Endothelial cell of umbilical vein (primary cell): ENCODE measurements at regions not wholly inside any gene's neighbourhood (a gene's known extent, or its start where the extent isn't known, plus 50 kb on each side); places are given as distances from the start of the nearest gene placed in this dataset.

Experiments
- POLR2AphosphoS5 ChIP-seq: IDR thresholded peaks from 2 replicates; pipeline ENCODE4 v1.6.1; 2012; ENCODE audit warnings: low read depth, mild to moderate bottlenecking, control low read depth, low read length, moderate library complexity; ENCODE audit not compliant: insufficient read depth
- TF ChIP-seq, protein P1 (sequence below), 2 donors: IDR thresholded peaks; 1 replicate in 1 of 2; 2 replicates in 1 of 2; pipeline ENCODE4 v1.5.1; 2011; ENCODE audit warnings: low read length in 2 of 2, mild to moderate bottlenecking in 2 of 2, moderate library complexity in 2 of 2, control low read depth in 1 of 2, inconsistent platforms in 1 of 2, low read depth in 1 of 2; ENCODE audit not compliant: insufficient read depth in 1 of 2; ENCODE audit errors: extremely low read depth in 1 of 2

DNA sequence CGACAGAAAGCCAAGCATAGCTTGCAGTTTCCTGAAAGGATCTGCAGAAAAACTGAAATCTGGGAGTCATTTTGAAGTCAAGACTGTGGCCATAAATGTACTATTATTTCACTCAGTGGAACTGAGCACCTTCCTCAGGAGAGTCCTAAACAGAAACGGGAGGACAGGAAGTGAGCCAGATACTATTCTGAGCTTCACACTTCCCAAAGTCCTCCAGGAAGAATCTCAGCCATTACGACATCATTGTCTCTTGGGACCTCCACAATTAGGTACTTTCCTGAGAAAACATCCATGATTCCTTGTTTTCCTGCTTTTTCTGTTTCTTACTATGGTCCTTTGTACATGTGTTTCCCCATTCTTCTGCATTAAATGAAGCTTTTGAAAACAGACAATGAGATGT, 299.2 kb upstream of the USP25 start:
- TF ChIP-seq POLR2AphosphoS5, result no peak
- TF ChIP-seq, protein P1, sequence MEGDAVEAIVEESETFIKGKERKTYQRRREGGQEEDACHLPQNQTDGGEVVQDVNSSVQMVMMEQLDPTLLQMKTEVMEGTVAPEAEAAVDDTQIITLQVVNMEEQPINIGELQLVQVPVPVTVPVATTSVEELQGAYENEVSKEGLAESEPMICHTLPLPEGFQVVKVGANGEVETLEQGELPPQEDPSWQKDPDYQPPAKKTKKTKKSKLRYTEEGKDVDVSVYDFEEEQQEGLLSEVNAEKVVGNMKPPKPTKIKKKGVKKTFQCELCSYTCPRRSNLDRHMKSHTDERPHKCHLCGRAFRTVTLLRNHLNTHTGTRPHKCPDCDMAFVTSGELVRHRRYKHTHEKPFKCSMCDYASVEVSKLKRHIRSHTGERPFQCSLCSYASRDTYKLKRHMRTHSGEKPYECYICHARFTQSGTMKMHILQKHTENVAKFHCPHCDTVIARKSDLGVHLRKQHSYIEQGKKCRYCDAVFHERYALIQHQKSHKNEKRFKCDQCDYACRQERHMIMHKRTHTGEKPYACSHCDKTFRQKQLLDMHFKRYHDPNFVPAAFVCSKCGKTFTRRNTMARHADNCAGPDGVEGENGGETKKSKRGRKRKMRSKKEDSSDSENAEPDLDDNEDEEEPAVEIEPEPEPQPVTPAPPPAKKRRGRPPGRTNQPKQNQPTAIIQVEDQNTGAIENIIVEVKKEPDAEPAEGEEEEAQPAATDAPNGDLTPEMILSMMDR (IDR thresholded peaks at IDR 0.05; ENCODE audit: extremely low read depth in 1 of 2, insufficient read depth in 1 of 2, low read depth in 1 of 2, low read length in 2 of 2), result no peak
